ENCODE measurements at regions not wholly inside any gene's neighbourhood (a gene's known extent, or its start where the extent isn't known, plus 50 kb on each side); places are given as distances from the start of the nearest gene placed in this dataset.

GRCh38 chr4:18242919-18243693 lies 221.6 kb upstream of the LCORL start:
- TF ChIP-seq CTCF (IDR thresholded peaks at IDR 0.05): no peak
- no peak for TF ChIP-seq POLR2A (IDR thresholded peaks at IDR 0.05)

Data from heart left ventricle (tissue), 13 donors.